GM03348 (cell line): ENCODE measurements at regions not wholly inside any gene's neighbourhood (a gene's known extent, or its start where the extent isn't known, plus 50 kb on each side); places are given as distances from the start of the nearest gene placed in this dataset.
A peak's percentile ranks its signal among the peaks of the same experiment; 100 is the strongest.
"Not testable (repeated sequence)": the region's sequence is repeated elsewhere in the genome, so short reads cannot be mapped to it uniquely, and the experiment has no call there.

Source experiments
- DNase-seq: peaks from one replicate; pipeline ENCODE4 v3.0.0; 2012; ENCODE audit warnings: low spot score

GRCh38 chr7:65251851-65252620, 121.6 kb upstream of the ZNF92 start:
- peak; percentile 63 for DNase-seq

DNA sequence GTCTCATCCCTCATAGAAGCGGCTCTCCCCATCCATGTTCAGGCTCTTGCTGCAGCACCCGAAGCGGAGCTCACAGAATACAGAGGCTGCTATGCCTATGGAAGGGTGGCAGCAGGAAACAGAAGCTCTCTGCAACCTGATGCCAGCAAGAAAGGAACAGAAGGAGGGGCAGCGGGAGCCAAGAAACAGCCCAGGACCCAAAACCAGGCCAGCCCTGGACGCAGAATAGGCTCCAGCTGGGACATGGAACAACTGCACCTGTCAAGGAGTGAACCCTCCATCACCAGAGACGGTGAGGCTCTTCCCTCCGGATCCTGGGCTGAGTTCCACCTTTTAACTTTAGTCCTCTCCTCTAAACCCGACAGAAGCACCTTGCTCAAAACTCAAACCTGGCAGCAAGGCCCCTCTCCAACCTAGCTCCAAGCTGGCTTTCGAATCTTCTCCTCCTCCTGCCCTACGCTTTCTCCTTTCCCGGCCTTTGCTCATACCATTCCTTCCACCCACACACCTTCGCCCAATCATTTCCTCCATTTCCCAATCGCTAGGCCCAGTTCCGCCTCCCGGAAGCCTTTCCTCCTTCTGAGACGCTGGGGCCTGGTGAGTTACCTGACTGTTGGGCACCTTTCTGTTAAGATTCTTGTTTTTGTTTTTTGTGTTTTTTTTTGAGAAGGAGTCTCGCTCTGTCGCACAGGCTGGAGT, 122.8 kb upstream of the ZNF92 start:
- no peak for DNase-seq

GRCh38 chr7:65250216-65250615, 123.4 kb upstream of the ZNF92 start:
- no peak for DNase-seq

- DNase-seq, result no peak
Measured at GRCh38 chr7:65247491-65247890, 126.2 kb upstream of the ZNF92 start.

DNA sequence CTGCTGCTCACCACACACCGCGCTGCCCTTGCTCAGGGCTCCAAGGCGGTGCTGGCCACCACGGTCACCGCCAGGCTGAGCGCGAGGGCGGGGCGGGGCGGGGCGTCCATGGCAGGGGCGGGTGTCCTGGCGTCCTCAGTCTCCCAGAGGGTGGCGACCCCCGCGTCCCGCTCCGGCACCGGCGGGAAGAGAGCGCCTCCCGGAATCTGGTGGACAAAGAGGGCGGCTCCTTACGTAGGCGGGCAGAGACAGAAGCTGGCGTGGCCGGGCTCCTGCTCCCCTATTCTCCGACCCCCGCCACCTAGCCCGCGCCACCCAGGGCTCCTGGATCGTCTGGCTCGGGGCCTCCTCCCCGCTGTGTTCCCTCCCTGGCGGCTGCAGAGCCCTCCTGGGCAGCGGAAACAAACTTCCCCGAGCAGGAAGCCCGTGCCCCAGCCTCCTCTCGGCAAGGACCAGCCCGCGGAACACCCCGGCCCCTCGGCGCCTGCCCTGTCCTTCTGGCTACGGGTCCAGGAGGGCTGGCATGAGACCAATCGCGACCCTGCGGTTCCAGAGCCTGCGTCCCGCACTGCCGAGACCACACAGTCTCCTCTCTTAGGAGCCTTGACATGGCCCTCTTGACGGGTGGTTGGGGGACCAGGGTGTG, 133.8 kb upstream of the ZNF92 start:
- DNase-seq, result peak; percentile 29

- DNase-seq, result no peak
Measured at GRCh38 chr7:65239324-65239706, 134.3 kb upstream of the ZNF92 start.

- no peak for DNase-seq
Measured at GRCh38 chr7:65238785-65239184, 134.9 kb upstream of the ZNF92 start.

- DNase-seq, result no peak
Measured at GRCh38 chr7:65235586-65235985, 138.1 kb upstream of the ZNF92 start.

GRCh38 chr7:65233409-65234034, 140.1 kb upstream of the ZNF92 start:
- no peak for DNase-seq

DNA sequence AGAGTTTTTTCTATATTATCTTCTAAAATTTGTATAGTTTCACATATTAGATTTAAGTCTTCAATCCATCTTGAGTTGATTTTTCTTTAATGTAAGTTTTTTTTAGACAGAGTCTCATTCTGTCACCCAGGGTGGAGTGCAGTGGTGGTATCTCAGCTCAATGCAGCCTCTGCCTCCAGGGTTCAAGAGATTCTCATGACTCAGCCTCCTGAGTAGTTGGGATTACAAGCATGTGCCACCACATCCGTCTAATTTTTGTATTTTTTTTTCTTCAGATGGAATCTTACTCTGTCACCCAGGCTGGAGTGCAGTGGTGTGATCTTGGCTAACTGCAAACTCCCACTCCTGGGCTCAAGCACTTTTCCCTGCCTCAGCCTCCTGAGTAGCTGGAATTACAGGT, 143.4 kb upstream of the ZNF92 start:
- no peak for DNase-seq

- no peak for DNase-seq
Measured at GRCh38 chr7:65225422-65226006, 148.1 kb upstream of the ZNF92 start.

GRCh38 chr7:65222655-65223054, 151.0 kb upstream of the ZNF92 start:
- DNase-seq, result no peak

DNA sequence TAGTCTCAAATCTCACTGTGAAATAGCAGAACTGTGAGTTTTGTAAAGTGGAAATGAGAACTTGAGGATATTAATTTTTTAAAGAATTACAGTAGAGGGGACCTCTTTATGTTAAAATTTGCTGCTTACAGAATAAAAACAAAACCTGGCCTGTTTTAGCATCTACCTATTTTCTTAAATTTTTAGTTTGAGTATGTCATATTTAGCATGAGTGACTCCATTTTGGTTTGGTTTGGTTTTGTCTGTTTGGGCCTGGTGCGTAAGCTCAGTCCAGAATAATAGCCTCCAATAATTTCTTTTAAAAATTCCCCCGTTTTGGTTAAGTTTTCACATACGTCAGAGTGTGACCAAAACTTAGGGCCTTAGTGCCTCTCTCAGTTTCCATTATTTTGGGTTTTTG, 152.0 kb upstream of the ZNF92 start:
- no peak for DNase-seq

DNA sequence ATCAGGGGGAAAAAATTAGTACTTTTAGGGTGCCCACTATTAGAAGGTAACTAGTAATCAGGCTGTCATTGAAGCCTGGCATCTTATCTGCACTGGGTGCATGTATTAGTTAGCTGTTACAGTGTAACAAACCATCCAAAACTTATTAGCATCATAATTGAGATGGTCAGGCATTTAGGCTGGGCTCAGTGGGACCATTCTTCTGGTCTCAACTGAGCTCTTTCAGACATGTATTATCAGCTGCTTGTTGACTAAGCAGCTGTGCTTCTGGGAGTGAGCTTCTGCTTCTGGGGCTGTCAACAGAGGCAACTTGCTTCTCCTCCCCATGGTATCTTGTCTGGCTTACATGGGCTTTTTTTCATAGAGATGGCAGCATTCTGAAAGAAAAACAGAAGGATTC, 154.0 kb upstream of the ZNF92 start:
- DNase-seq, result no peak

DNA sequence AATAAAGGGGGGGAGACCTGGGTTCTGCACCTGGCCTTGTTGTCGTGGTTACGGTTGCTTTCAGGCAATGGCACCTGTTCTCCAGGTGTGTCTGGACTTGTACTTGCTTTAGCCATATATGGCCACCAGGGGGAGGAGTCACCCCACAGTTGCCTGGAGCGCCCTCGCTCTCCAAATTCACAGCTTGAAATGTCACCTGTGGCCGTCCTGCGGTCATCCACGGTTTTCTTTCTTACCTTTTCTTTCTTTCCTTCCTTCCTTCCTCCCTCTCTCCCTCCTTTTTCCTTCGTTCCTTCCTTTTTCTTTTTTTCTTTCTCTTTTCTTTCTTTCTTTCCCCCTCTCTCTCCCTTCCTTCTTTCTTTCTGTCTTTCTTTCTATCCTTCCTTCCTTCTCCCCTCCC, 157.2 kb upstream of the ZNF92 start:
- no peak for DNase-seq

DNA sequence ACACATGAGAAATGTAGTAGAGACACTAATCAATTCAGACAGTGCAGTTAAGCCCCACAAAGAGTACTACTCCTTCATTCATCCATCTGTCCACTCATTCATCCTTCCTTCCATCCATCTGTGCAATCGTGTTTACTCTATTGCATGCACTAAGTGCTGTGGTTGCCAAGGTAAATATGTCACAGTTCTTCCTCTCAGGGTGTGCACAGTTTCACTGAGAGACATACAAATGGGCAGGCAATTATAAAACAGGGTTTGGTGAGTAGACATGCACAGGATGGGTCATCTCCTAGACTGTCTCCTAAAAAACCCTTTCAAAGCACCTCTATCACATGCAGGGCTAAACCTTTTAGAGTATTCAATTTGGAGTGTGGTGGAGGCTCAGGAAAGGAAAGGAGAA, 160.4 kb upstream of the ZNF92 start:
- not testable (repeated sequence) for DNase-seq

GRCh38 chr7:65199221-65199620, 174.4 kb upstream of the ZNF92 start:
- DNase-seq, result not testable (repeated sequence)

GRCh38 chr7:65193334-65194058, 180.2 kb upstream of the ZNF92 start:
- not testable (repeated sequence) for DNase-seq

DNA sequence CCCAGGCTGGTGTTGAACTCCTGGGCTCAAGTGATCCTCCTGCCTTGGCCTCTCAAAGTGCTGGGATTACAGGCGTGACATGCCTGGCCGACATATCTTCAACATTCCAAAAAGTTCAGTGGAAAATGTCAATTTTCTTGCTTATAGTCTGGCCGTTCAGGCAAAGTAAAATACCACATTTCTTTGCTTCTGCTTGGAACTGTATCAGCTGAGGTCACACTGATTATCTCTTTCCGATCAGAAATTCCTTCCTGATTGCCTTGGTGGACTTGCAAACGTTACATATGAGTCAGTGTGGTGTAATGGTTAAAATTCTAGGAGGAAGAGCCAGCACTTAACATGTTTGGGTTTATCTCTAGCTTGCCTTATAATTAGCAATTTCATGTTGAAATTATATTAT, 170.6 kb upstream of the ERV3-1 start:
- not testable (repeated sequence) for DNase-seq

DNA sequence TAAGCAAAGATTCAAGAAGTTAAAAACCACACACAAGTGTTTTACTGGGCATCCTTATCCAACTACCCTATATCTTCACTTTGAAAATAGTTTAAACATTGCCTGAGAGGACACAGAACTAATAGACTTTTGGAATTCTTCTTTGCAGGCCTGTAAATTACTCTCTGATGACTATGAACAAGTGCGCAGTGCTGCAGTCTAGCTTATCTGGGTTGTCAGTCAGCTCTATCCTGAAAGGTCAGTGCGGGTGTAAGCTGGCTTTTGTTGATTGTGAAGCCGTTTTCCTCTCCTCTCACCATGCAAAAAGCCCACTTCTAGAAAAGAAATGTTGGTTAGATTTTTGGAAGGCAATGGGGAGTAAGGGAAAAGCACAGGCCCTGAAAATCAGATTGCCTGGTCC, 143.6 kb upstream of the ERV3-1 start:
- DNase-seq, result not testable (repeated sequence)

- not testable (repeated sequence) for DNase-seq
Measured at GRCh38 chr7:65146118-65146914, 139.8 kb upstream of the ERV3-1 start.
